Activated naive CD8-positive, alpha-beta T cell treated with anti-CD3 and anti-CD28 coated beads, Interleukin-2, amount 50 U/mL, for 24 hours (primary cell): ENCODE measurements at regions not wholly inside any gene's neighbourhood (a gene's known extent, or its start where the extent isn't known, plus 50 kb on each side); places are given as distances from the start of the nearest gene placed in this dataset.
A peak's percentile ranks its signal among the peaks of the same experiment; 100 is the strongest.

Experiments used
- ATAC-seq: fragments of 150-1000 bp; cut with Tn5 transposase; one replicate; pipeline ENCODE4 v1.10.0; 2021
- DNase-seq: peaks from one replicate; pipeline ENCODE4 v3.0.0; 2021
- H3K27ac Mint-ChIP-seq: one replicate; pipeline ENCODE4 v1.8.0; 2021; ENCODE audit warnings: mild to moderate bottlenecking, mixed read lengths
- H3K27me3 Mint-ChIP-seq: one replicate; pipeline ENCODE4 v1.8.0; 2021; ENCODE audit warnings: mixed read lengths
- H3K36me3 Mint-ChIP-seq: one replicate; pipeline ENCODE4 v1.8.0; 2021; ENCODE audit warnings: low read depth, mixed read lengths
- H3K4me1 Mint-ChIP-seq: one replicate; pipeline ENCODE4 v1.8.0; 2021; ENCODE audit warnings: mixed read lengths
- H3K4me3 Mint-ChIP-seq: one replicate; pipeline ENCODE4 v1.8.0; 2021; ENCODE audit warnings: mild to moderate bottlenecking, moderate library complexity, mixed read lengths
- H3K9me3 Mint-ChIP-seq: one replicate; pipeline ENCODE4 v1.8.0; 2021; ENCODE audit warnings: mixed read lengths

GRCh38 chr5:60343102-60343501 lies 356.9 kb downstream of the DEPDC1B start:
- H3K4me3 Mint-ChIP-seq = no peak overlapping the region
- peaks cover 3% of the 10 kb centered on the region for H3K4me1 Mint-ChIP-seq
- H3K36me3 Mint-ChIP-seq = no peaks in the 10 kb centered on the region
- no peaks in the 10 kb centered on the region for H3K27me3 Mint-ChIP-seq
- H3K9me3 Mint-ChIP-seq = no peaks in the 10 kb centered on the region
- DNase-seq = no peak
- ATAC-seq = no peak
- H3K27ac Mint-ChIP-seq = no peak overlapping the region

GRCh38 chr5:60340965-60341471 lies 358.9 kb downstream of the DEPDC1B start:
- H3K36me3 Mint-ChIP-seq = no peaks in the 10 kb centered on the region
- peak; percentile 20 for ATAC-seq
- no peak for DNase-seq
- H3K27ac Mint-ChIP-seq = no peak overlapping the region
- H3K4me3 Mint-ChIP-seq = no peak overlapping the region
- peaks cover 3% of the 10 kb centered on the region for H3K4me1 Mint-ChIP-seq
- H3K27me3 Mint-ChIP-seq = no peaks in the 10 kb centered on the region
- H3K9me3 Mint-ChIP-seq = no peaks in the 10 kb centered on the region

DNA sequence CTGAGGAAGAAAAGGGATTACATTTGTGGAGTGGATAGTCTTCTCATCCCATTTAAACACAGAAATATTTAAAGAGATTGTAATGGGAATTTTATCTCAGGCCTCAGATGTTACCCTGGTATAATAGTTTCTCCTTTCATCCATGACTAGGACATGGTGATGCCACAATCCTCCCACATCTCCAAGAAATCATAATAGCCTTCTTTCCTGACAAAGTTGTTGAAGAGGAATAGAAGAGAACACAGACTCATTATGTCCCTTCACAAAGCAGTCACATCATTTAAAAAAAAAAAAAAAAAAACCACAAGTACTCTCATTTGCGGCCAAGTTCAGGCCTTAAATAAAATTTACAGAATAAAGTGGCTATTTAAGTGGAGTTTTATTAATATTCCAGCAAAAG lies 359.6 kb downstream of the DEPDC1B start:
- Mint-ChIP-seq H3K36me3 (no peaks in the 10 kb centered on the region), H3K4me3 (no peak overlapping the region), H3K27me3 (no peaks in the 10 kb centered on the region), H3K27ac (no peak overlapping the region), H3K4me1 (peaks cover 3% of the 10 kb centered on the region), H3K9me3 (no peaks in the 10 kb centered on the region)
- DNase-seq (no peak), ATAC-seq (no peak)

DNA sequence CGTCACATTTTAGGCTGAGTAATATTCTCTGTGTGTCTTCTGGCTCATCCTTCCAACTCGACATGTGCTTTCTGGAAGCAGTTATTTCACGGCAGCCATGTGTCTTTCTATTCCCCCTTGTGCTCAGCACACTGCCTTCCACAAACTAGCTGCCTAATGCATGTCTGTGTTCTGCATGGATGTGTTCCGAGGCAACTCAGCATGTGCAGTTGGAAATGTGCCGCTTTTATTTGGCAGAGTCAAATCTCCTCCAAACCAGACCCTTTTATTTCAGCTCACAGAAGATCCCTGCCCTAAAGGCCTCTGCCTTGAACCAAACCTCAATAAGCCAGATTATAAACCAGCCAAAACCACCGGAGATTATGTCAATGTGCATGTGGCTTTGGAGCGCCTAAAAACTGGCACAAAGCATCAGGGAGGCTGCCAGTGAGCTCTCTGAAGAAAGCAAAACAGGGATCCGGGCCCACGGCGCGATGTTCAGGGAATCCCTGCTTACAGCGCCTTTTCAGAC lies 360.2 kb downstream of the DEPDC1B start:
- H3K27ac Mint-ChIP-seq = no peak overlapping the region
- H3K4me1 Mint-ChIP-seq = peaks cover 3% of the 10 kb centered on the region
- H3K36me3 Mint-ChIP-seq = no peaks in the 10 kb centered on the region
- DNase-seq = no peak
- no peaks in the 10 kb centered on the region for H3K9me3 Mint-ChIP-seq
- no peaks in the 10 kb centered on the region for H3K27me3 Mint-ChIP-seq
- no peak for ATAC-seq
- H3K4me3 Mint-ChIP-seq = no peak overlapping the region

- Mint-ChIP-seq H3K36me3 (no peaks in the 10 kb centered on the region), H3K27me3 (no peaks in the 10 kb centered on the region), H3K4me1 (peaks cover 3% of the 10 kb centered on the region), H3K9me3 (no peaks in the 10 kb centered on the region), H3K27ac (no peak overlapping the region), H3K4me3 (no peak overlapping the region)
- ATAC-seq (no peak), DNase-seq (no peak)
These were observed 361.1 kb downstream of the DEPDC1B start for GRCh38 chr5:60338846-60339245.

DNA sequence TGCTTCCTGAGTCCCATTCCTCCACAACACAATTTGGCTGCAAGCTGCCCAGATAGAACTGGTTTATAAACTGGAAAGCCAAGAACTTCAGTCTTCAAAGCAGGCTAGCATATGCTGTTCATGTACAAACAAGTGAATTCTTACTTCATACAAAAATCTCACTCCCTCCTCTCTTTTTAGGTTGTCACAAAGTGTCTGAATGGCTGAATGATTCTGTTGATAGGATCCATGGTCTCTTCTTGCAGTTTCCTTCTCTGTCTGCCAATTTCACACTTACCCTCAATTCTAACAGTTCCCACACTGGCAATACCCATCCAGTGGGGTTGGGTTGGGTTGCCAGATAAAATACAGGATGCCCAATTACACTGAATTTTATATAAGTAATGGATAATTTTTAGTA lies 363.5 kb downstream of the DEPDC1B start:
- Mint-ChIP-seq H3K4me1 (peaks cover 3% of the 10 kb centered on the region), H3K27me3 (no peaks in the 10 kb centered on the region), H3K4me3 (no peak overlapping the region), H3K9me3 (no peaks in the 10 kb centered on the region), H3K27ac (no peak overlapping the region), H3K36me3 (no peaks in the 10 kb centered on the region)
- ATAC-seq (no peak), DNase-seq (no peak)

DNA sequence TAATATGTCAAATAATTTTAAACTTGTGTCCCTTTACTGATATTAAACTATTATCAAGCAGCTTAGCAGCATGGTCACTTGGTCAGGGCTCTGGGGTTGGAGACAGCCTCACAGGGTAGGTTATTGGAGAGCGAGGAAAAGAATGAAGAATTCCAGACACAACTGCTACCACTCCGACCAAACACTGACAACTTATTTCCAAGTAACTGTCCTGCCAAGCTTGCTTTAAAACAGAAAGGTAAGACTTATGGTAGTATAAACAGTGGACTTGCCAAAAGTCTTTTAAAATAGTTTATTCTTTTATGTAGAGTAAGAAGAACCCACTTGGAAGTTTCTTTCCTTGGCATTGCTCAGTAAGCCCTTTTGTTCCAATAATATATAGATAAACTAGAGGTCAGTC lies 364.1 kb downstream of the DEPDC1B start:
- peaks cover 2% of the 10 kb centered on the region for H3K4me1 Mint-ChIP-seq
- no peak for DNase-seq
- H3K9me3 Mint-ChIP-seq = no peaks in the 10 kb centered on the region
- H3K27me3 Mint-ChIP-seq = no peaks in the 10 kb centered on the region
- no peak overlapping the region for H3K27ac Mint-ChIP-seq
- H3K36me3 Mint-ChIP-seq = no peaks in the 10 kb centered on the region
- H3K4me3 Mint-ChIP-seq = no peak overlapping the region
- ATAC-seq = no peak

- Mint-ChIP-seq H3K9me3 (peaks cover 1% of the 10 kb centered on the region), H3K27me3 (no peaks in the 10 kb centered on the region), H3K27ac (no peak overlapping the region), H3K36me3 (no peaks in the 10 kb centered on the region), H3K4me3 (no peak overlapping the region), H3K4me1 (no peaks in the 10 kb centered on the region)
- DNase-seq (no peak), ATAC-seq (no peak)
These were observed 365.7 kb downstream of the DEPDC1B start for GRCh38 chr5:60334281-60334713.

DNA sequence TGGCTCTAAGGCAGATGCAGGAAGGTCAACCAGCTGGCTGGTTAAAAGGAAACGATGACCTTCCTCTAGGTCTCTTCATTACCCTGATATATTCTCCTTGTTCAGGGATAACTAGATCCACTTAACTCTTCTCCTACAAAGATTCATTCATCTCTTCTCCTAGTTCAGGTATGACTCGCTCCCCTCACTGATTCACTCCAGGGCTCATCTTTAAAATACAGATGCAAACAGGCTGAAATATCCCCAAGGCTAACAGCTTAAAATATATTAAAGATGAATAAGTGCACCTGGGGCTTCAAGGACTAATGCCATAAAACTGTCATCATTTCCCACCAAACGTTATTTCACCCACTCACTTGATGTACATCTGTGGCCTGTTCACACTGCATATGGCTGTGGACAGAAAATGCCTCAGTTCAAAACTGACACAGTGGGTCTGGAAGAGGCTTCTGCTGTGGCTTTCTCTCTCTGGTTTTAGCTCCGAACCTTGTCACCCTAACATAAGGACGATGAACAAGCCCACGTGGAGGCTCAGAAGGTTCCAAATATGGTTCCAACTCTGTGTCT lies 366.9 kb downstream of the DEPDC1B start:
- no peak overlapping the region for H3K27ac Mint-ChIP-seq
- no peak for ATAC-seq

GRCh38 chr5:60332244-60333004 lies 367.5 kb downstream of the DEPDC1B start:
- H3K4me1 Mint-ChIP-seq = no peaks in the 10 kb centered on the region
- no peaks in the 10 kb centered on the region for H3K36me3 Mint-ChIP-seq
- H3K9me3 Mint-ChIP-seq = peaks cover 11% of the 10 kb centered on the region
- H3K27me3 Mint-ChIP-seq = no peaks in the 10 kb centered on the region
- DNase-seq (no peak), ATAC-seq (no peak)
- no peak overlapping the region for H3K4me3 Mint-ChIP-seq
- H3K27ac Mint-ChIP-seq = no peak overlapping the region

More for the DNA sequence above, 366.9 kb downstream of the DEPDC1B start:
- no peak for DNase-seq
- Mint-ChIP-seq H3K36me3 (no peaks in the 10 kb centered on the region), H3K9me3 (peaks cover 9% of the 10 kb centered on the region), H3K4me1 (no peaks in the 10 kb centered on the region), H3K4me3 (no peak overlapping the region), H3K27me3 (no peaks in the 10 kb centered on the region)

GRCh38 chr5:60330236-60330635 lies 369.7 kb downstream of the DEPDC1B start:
- no peaks in the 10 kb centered on the region for H3K4me1 Mint-ChIP-seq
- no peak overlapping the region for H3K4me3 Mint-ChIP-seq

DNA sequence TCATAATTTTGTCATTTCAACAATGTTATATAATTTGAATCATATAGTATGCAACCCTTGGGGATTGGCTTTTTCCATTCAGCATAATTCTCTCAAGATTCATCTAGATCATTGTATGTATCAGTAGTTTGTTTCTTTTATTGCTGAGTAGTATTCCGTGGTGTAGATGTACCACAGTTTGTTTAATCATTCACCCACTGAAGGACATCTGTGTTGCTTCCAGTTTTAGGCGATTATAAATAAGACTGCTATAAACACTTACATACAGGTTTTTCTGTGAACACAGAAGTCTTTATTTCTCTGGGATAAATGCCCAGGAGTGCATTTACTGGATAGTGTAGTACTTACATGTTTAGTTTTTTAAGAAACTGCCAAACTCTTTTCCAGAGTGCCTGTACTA lies 374.1 kb downstream of the DEPDC1B start:
- H3K27ac Mint-ChIP-seq = no peak overlapping the region
- no peaks in the 10 kb centered on the region for H3K4me1 Mint-ChIP-seq
- ATAC-seq = no peak
- H3K4me3 Mint-ChIP-seq = no peak overlapping the region
- H3K36me3 Mint-ChIP-seq = no peaks in the 10 kb centered on the region
- H3K9me3 Mint-ChIP-seq = peaks cover 34% of the 10 kb centered on the region
- DNase-seq = no peak
- no peaks in the 10 kb centered on the region for H3K27me3 Mint-ChIP-seq

More at GRCh38 chr5:60330236-60330635, 369.7 kb downstream of the DEPDC1B start:
- Mint-ChIP-seq H3K27ac (no peak overlapping the region), H3K36me3 (no peaks in the 10 kb centered on the region), H3K9me3 (peaks cover 16% of the 10 kb centered on the region), H3K27me3 (no peaks in the 10 kb centered on the region)
- no peak for ATAC-seq
- DNase-seq = no peak

- H3K9me3 Mint-ChIP-seq = peaks cover 32% of the 10 kb centered on the region
- no peaks in the 10 kb centered on the region for H3K36me3 Mint-ChIP-seq
- H3K4me1 Mint-ChIP-seq = no peaks in the 10 kb centered on the region
- no peaks in the 10 kb centered on the region for H3K27me3 Mint-ChIP-seq
- ATAC-seq (no peak), DNase-seq (no peak)
- H3K27ac Mint-ChIP-seq = no peak overlapping the region
- H3K4me3 Mint-ChIP-seq = no peak overlapping the region
These were observed 376.4 kb downstream of the DEPDC1B start for GRCh38 chr5:60323596-60323995.

- H3K36me3 Mint-ChIP-seq = no peaks in the 10 kb centered on the region
- no peaks in the 10 kb centered on the region for H3K27me3 Mint-ChIP-seq
These were observed 387.9 kb downstream of the DEPDC1B start for GRCh38 chr5:60312098-60312497.

DNA sequence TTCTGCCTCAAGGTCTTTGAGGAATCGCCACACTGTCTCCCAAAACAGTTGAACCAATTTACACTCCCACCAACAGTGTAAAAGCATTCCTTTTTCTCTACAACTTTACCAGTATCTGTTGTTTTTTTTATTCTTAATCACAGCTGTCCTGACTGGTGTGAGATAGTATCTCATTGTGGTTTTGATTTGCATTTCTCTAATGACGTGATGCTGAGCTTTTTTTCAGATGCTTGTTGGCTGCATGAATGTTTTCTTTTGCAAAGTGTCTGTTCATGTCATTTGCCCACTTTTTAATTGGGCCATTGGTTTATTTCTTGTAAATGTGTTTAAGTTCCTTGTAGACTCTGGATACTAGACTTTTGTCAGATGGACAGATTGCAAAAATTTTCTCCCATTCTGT lies 400.0 kb downstream of the DEPDC1B start:
- no peaks in the 10 kb centered on the region for H3K4me1 Mint-ChIP-seq
- no peak overlapping the region for H3K27ac Mint-ChIP-seq
- no peak for ATAC-seq
- H3K4me3 Mint-ChIP-seq = no peak overlapping the region
- H3K9me3 Mint-ChIP-seq = peaks cover 3% of the 10 kb centered on the region
- no peak for DNase-seq
- H3K36me3 Mint-ChIP-seq = no peaks in the 10 kb centered on the region
- H3K27me3 Mint-ChIP-seq = no peaks in the 10 kb centered on the region

More at GRCh38 chr5:60312098-60312497, 387.9 kb downstream of the DEPDC1B start:
- no peak for DNase-seq
- no peak overlapping the region for H3K27ac Mint-ChIP-seq
- H3K4me3 Mint-ChIP-seq = no peak overlapping the region
- no peaks in the 10 kb centered on the region for H3K9me3 Mint-ChIP-seq
- no peaks in the 10 kb centered on the region for H3K4me1 Mint-ChIP-seq
- no peak for ATAC-seq
